Upper lobe of left lung (tissue), 6 donors: ENCODE measurements at regions not wholly inside any gene's neighbourhood (a gene's known extent, or its start where the extent isn't known, plus 50 kb on each side); places are given as distances from the start of the nearest gene placed in this dataset.

ENCODE experiments used
- ATAC-seq, 2 donors: fragments of 200-7000 bp; cut with Tn5 transposase; one replicate each; pipeline ENCODE4 v1.9.1; 2022; ENCODE audit warnings: mild to moderate bottlenecking in 2 of 2, moderate library complexity in 2 of 2; ENCODE audit not compliant: low FRiP score in 2 of 2
- DNase-seq, 2 donors: peaks; one replicate each; pipeline ENCODE4 v3.0.0-alpha.2; 2019 to 2020
- H3K27ac ChIP-seq, 4 donors: fragments of 200-600 bp; sonication (generic); one replicate each; pipeline ENCODE4 v1.5.1; 2016 to 2019
- H3K27me3 ChIP-seq, 4 donors: fragments of 200-600 bp; sonication (generic); one replicate each; pipeline ENCODE4 v1.5.1; 2017 to 2019
- H3K36me3 ChIP-seq, 4 donors: fragments of 200-600 bp; sonication (generic); one replicate each; pipeline ENCODE4 v1.5.1; 2016 to 2019
- H3K4me1 ChIP-seq, 4 donors: fragments of 200-600 bp; sonication (generic); one replicate each; pipeline ENCODE4 v1.5.1; 2018 to 2019
- H3K4me3 ChIP-seq, 4 donors: fragments of 200-600 bp; sonication (generic); one replicate each; pipeline ENCODE4 v1.5.1; 2017 to 2019; ENCODE audit warnings: mild to moderate bottlenecking in 2 of 4, moderate library complexity in 1 of 4
- H3K9me3 ChIP-seq, 4 donors: fragments of 200-600 bp; sonication (generic); one replicate each; pipeline ENCODE4 v1.5.1; 2018 to 2019
- EP300 ChIP-seq, 4 donors: sonication (generic); formaldehyde crosslinking; IDR thresholded peaks; one replicate each; pipeline ENCODE4 v1.5.1; 2017; ENCODE audit warnings: antibody characterized with exemption in 4 of 4, control low read depth in 2 of 4
- POLR2A ChIP-seq, 4 donors: fragments of 450-650 bp; IDR thresholded peaks; one replicate each; pipeline ENCODE4 v1.5.1; 2016 to 2017; ENCODE audit warnings: antibody characterized with exemption in 4 of 4, mild to moderate bottlenecking in 2 of 4
- POLR2AphosphoS5 ChIP-seq, 2 donors: sonication (generic); formaldehyde crosslinking; IDR thresholded peaks; one replicate each; pipeline ENCODE4 v1.5.1; 2017; ENCODE audit warnings: antibody characterized with exemption in 2 of 2
- WGBS, 2 donors: methylation state at CpG; one replicate each; pipeline ENCODE4 v1.1.5; 2017 to 2018; 5-methylcytosine and 5-hydroxymethylcytosine counted together
- TF ChIP-seq, protein P1 (sequence below), 6 experiments: fragments of 450-650 bp in 4 of 6; fragments of 200-600 bp in 2 of 6; sonication (generic) in 2 of 6; IDR thresholded peaks; one replicate each; pipeline ENCODE4 v1.5.1; 2016 to 2019; ENCODE audit warnings: antibody characterized with exemption in 6 of 6
- donor health status: DM: no; HTN: no; CAD: no; lungs with moderate emphysema.
- donor health status: DM: no; HTN: yes; CAD: no; lungs with severe emphysema.

- Histone ChIP-seq H3K9me3 (no peaks in the 10 kb centered on the region), H3K4me1 (no peaks in the 10 kb centered on the region), H3K36me3 (no peaks in the 10 kb centered on the region), H3K27ac (no peak overlapping the region), H3K4me3 (no peak overlapping the region), H3K27me3 (no peaks in the 10 kb centered on the region)
- ATAC-seq, result no peak
- no peak for DNase-seq
- TF ChIP-seq POLR2A (IDR thresholded peaks at IDR 0.05), result no peak
- no peak for TF ChIP-seq EP300 (IDR thresholded peaks at IDR 0.05)
Observed at GRCh38 chr11:129605815-129606214, 209.8 kb upstream of the TMEM45B start.

GRCh38 chr11:129608711-129609110, 206.9 kb upstream of the TMEM45B start:
- H3K36me3 ChIP-seq, result no peaks in the 10 kb centered on the region
- TF ChIP-seq POLR2AphosphoS5 (IDR thresholded peaks at IDR 0.05), result no peak
- no peaks in the 10 kb centered on the region for H3K9me3 ChIP-seq
- no peak for DNase-seq
- no peaks in the 10 kb centered on the region for H3K4me1 ChIP-seq
- no peak overlapping the region for H3K4me3 ChIP-seq
- no peak for ATAC-seq
- 69 to 75% methylated on average over 6 of the region's 6 CpGs for WGBS, 2 donors
- H3K27ac ChIP-seq, result no peak overlapping the region
- H3K27me3 ChIP-seq, result no peaks in the 10 kb centered on the region

DNA sequence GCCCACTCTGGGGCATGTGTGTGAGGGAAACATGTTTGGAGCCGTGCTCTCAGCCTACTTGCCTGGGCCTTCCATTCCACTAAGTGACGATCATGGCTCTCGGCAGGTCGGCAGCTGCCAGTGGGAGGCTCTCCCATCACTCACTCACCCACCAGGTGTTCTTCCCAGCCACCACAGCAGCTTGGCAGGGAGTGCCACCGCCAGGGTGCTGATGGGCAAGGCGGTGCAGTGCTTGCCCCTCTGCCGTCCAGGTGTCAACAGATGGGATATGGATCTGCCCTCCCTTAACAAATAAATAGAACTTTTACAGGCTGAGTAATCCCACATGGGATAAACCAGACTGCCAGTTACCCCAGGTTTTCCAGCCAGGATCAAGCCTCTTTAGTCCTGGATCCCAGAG, 205.5 kb upstream of the TMEM45B start:
- ATAC-seq (no peak), DNase-seq (peak in 1 of 2 donors; percentile 53)
- WGBS, 2 donors, result 72 to 73% methylated on average over 2 to 7 of the region's 7 CpGs
- H3K27ac ChIP-seq, result no peak overlapping the region
- no peaks in the 10 kb centered on the region for H3K9me3 ChIP-seq
- no peak for TF ChIP-seq POLR2A (IDR thresholded peaks at IDR 0.05)
- TF ChIP-seq POLR2AphosphoS5 (IDR thresholded peaks at IDR 0.05), result no peak
- TF ChIP-seq EP300 (IDR thresholded peaks at IDR 0.05), result no peak
- TF ChIP-seq, protein P1, sequence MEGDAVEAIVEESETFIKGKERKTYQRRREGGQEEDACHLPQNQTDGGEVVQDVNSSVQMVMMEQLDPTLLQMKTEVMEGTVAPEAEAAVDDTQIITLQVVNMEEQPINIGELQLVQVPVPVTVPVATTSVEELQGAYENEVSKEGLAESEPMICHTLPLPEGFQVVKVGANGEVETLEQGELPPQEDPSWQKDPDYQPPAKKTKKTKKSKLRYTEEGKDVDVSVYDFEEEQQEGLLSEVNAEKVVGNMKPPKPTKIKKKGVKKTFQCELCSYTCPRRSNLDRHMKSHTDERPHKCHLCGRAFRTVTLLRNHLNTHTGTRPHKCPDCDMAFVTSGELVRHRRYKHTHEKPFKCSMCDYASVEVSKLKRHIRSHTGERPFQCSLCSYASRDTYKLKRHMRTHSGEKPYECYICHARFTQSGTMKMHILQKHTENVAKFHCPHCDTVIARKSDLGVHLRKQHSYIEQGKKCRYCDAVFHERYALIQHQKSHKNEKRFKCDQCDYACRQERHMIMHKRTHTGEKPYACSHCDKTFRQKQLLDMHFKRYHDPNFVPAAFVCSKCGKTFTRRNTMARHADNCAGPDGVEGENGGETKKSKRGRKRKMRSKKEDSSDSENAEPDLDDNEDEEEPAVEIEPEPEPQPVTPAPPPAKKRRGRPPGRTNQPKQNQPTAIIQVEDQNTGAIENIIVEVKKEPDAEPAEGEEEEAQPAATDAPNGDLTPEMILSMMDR (IDR thresholded peaks at IDR 0.05), result no peak
- no peaks in the 10 kb centered on the region for H3K36me3 ChIP-seq
- H3K4me3 ChIP-seq, result no peak overlapping the region
- H3K27me3 ChIP-seq, result no peaks in the 10 kb centered on the region
- no peaks in the 10 kb centered on the region for H3K4me1 ChIP-seq

GRCh38 chr11:129610545-129610944, 205.1 kb upstream of the TMEM45B start:
- H3K9me3 ChIP-seq, result no peaks in the 10 kb centered on the region
- no peak for ATAC-seq
- no peaks in the 10 kb centered on the region for H3K36me3 ChIP-seq
- H3K4me1 ChIP-seq, result no peaks in the 10 kb centered on the region
- 69 to 86% methylated on average over 5 of the region's 5 CpGs for WGBS, 2 donors
- H3K4me3 ChIP-seq, result no peak overlapping the region
- no peak for DNase-seq
- H3K27me3 ChIP-seq, result no peaks in the 10 kb centered on the region
- H3K27ac ChIP-seq, result no peak overlapping the region
- no peak for TF ChIP-seq POLR2A (IDR thresholded peaks at IDR 0.05)
- no peak for TF ChIP-seq EP300 (IDR thresholded peaks at IDR 0.05)
- TF ChIP-seq, protein P1 (IDR thresholded peaks at IDR 0.05), result no peak
- no peak for TF ChIP-seq POLR2AphosphoS5 (IDR thresholded peaks at IDR 0.05)

- no peak for TF ChIP-seq POLR2A (IDR thresholded peaks at IDR 0.05)
- no peak for TF ChIP-seq EP300 (IDR thresholded peaks at IDR 0.05)
- TF ChIP-seq, protein P1 (IDR thresholded peaks at IDR 0.05), result no peak
- TF ChIP-seq POLR2AphosphoS5 (IDR thresholded peaks at IDR 0.05), result no peak
- Histone ChIP-seq H3K27ac (no peak overlapping the region), H3K27me3 (no peaks in the 10 kb centered on the region), H3K4me1 (no peaks in the 10 kb centered on the region), H3K36me3 (no peaks in the 10 kb centered on the region), H3K9me3 (no peaks in the 10 kb centered on the region), H3K4me3 (no peak overlapping the region)
- WGBS, 2 donors, result 49 to 55% methylated on average over 17 of the region's 17 CpGs
- DNase-seq (no peak), ATAC-seq (no peak)
Observed at GRCh38 chr11:129611661-129612446, 203.8 kb upstream of the TMEM45B start.

DNA sequence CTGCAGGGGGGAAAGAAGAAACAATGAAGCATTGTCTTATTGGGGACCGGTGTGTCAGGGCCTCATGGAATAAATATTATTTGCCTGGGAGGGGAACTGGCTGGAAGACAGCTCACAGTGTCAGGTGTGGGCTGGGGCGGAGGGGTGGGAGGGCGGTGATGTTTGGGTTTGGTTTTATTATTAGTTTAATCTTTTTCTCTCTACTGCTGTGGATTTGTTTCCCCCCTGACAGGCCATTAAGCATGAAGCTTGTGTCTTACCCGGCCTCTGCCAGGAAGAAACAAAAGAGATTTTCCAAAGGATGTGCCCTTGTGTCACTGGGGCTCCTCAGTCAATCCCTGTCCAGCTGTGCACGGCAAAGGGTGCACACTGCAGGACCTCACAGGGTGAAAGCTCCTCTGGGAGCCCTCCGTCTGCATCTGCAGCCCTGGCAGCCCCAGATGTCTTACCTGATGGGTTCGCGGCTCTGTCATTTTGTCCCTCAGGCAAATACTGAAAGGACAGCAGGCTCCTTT, 203.1 kb upstream of the TMEM45B start:
- ATAC-seq, result no peak
- Histone ChIP-seq H3K9me3 (no peaks in the 10 kb centered on the region), H3K4me3 (no peak overlapping the region), H3K36me3 (no peaks in the 10 kb centered on the region), H3K27ac (no peak overlapping the region), H3K4me1 (no peaks in the 10 kb centered on the region), H3K27me3 (no peaks in the 10 kb centered on the region)
- TF ChIP-seq, protein P1 (IDR thresholded peaks at IDR 0.05), result no peak
- TF ChIP-seq POLR2A (IDR thresholded peaks at IDR 0.05) (no peak), EP300 (IDR thresholded peaks at IDR 0.05) (no peak), POLR2AphosphoS5 (IDR thresholded peaks at IDR 0.05) (no peak)
- 58 to 66% methylated on average over 8 of the region's 8 CpGs for WGBS, 2 donors
- DNase-seq, result no peak
